Activated CD8-positive, alpha-beta memory T cell treated with anti-CD3 and anti-CD28 coated beads for 36 hours (primary cell): ENCODE measurements at regions not wholly inside any gene's neighbourhood (a gene's known extent, or its start where the extent isn't known, plus 50 kb on each side); places are given as distances from the start of the nearest gene placed in this dataset.
"Not testable (repeated sequence)": the region's sequence is repeated elsewhere in the genome, so short reads cannot be mapped to it uniquely, and the experiment has no call there.

ENCODE experiments used
- CTCF ChIA-PET: fragments of 350-600 bp; sonication (Branson Sonifier 250); formaldehyde crosslinking; loops from one replicate; lab custom pipeline; 2021; ENCODE audit warnings: antibody characterized with exemption; lab: Charles Lee
- POLR2A ChIA-PET: fragments of 350-600 bp; sonication (Branson Sonifier 250); formaldehyde crosslinking; loops from one replicate; lab custom pipeline; 2021; ENCODE audit warnings: antibody characterized with exemption; lab: Charles Lee

DNA sequence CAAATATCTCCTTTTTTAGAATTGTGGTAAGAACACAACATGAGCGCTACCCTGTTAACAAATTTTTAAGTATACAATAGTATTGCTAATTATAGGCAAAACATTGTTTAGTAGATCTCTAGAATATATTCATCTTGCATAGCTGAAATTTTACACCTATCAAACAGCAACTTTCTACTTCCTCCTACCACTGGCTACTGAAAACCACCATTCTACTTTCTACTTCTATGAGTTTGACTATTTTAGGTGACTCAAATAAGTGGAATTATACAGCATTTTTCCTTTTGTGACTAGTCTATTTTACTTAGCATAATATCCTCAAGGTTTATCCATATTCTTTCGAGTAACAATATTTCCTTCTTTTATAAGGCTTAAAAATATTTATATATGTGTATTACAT, 128.4 kb downstream of the FAM76B start:
- CTCF ChIA-PET = no interaction called here
- POLR2A ChIA-PET = no interaction called here

DNA sequence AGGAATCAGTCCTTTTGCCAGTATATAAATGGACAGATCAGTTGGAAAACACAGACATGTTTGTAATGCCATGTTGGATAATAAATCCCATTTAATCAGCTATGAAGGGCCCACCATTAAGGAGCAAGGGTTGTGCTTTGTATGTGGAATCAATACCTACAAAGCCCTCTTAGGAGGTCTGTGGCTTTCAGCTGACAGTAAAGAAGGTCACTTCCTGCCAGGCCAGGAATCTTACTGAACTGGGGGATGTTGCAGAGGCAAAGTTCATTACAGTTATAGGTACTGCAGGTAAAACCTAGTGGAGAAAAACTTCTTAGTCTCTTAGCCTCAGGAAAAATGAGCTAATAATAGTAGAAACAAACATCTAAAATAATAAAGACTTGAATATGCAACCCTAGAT, 129.5 kb downstream of the FAM76B start:
- ChIA-PET POLR2A (no interaction called here), CTCF (no interaction called here)

DNA sequence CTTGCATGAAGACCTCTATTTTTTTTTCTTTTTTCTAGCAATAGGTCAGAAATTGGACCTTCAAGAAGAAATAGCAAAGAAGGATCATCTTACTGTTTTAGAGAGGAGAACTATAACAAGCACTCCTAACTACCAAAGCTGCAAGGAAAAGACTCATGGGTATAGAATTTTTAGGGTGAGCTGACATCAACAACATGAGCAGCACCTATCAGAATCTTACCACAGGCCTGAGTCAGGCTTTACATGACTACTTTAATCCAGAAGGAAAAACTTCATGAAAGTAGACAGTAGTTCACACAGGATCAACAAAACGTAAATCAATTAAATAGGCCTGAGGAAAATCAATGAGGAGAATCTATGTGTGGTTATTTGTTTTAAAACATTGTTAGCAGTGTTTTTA, 130.5 kb downstream of the FAM76B start:
- ChIA-PET CTCF (no interaction called here), POLR2A (no interaction called here)

DNA sequence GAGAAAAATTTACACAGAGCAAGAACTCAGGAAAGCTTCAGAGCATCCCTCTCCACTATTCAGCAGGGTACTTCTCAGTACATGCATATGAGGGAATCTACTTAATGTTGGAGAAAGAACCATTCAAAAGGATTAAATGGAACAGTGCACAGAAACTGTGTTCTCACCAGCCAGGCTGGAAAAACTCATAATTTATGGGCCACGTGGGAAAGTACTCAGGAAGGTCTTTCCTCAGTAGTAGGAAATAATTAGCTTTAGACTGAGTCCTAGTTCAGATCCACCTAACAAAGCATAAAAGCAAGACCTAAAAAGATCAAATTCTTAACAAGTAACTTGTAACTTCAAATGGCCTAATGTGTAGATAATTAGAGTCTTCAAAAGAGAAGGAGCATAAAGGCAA, 134.0 kb downstream of the FAM76B start:
- POLR2A ChIA-PET = no interaction called here
- CTCF ChIA-PET = no interaction called here

DNA sequence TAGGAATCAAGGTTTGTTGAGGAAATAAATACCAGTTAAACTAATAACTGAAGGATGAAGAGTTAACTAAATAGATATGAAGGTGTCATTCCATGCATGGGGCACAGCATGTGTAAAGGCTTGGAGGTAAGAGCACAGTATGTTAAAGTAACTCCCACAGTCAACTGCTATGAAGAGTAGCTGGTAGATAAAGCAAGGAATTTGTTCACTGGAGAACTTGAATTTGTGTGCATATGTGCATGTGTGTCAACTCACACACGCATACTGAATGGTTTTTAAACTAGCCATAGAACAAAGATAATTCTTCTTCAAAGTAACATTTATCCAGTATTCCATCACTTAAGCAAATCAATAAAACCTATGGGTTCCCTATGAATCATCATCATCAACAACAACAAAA, 135.9 kb downstream of the FAM76B start:
- POLR2A ChIA-PET = no interaction called here
- CTCF ChIA-PET = no interaction called here

DNA sequence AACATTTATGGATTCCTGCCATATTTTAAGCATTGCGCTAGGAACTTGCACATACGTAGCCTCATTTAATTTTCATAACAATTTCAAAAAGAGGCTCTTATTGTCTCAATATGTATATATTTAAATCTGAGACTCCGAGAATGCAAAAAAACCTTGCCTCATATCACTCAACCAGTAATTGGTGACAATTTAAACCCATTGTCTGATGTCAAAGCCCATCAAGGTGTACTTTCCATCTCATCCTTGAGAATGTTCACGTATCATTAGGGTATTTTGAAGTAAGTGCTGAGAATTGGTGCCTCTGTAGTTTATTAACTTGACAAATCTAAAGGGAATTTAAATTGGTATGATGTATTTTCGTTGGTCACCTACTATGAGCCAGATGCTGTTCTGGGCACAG, 136.5 kb downstream of the FAM76B start:
- POLR2A ChIA-PET = no interaction called here
- CTCF ChIA-PET = no interaction called here

DNA sequence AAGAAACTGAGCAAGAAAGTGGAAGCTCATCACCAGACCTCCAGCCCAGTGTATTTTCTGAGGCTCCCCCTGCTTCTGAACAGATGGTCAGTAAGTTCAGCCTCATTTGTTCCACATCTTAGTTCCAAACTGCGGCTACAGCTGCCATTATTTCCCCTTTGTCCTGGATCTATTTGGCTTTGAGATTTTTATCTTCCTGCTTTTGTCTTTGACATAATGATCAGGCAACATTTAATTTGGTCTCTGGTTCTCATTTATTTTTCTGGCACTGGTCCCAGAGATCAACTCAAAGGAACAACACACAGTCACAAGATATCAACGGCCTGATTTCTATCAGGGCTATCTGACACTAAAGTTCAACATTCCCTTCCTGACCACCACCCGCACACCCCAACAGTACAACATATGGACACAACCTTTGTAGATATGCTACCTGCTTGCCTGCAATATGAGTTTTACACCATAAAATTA, 137.5 kb downstream of the FAM76B start:
- ChIA-PET CTCF (no interaction called here), POLR2A (no interaction called here)

DNA sequence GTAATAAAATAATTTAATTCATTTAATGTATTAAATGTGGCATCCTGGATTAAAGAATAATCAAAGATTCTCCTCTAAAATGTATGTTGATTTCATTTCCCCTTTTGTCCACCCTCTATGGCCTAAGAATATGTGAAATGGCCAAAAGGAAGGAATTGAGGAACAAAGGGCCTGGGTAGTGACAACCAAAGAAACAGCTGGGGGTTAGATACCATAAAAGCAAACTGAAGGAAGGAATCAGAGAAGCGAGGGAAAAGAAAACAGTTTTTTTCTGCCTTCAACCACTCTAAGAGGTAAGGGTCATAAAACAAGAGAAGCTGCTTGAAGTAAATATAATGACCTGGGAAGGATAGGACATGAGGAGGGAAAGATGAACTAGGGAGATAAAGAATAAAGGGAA, 139.3 kb downstream of the FAM76B start:
- ChIA-PET POLR2A (no interaction called here), CTCF (no interaction called here)

DNA sequence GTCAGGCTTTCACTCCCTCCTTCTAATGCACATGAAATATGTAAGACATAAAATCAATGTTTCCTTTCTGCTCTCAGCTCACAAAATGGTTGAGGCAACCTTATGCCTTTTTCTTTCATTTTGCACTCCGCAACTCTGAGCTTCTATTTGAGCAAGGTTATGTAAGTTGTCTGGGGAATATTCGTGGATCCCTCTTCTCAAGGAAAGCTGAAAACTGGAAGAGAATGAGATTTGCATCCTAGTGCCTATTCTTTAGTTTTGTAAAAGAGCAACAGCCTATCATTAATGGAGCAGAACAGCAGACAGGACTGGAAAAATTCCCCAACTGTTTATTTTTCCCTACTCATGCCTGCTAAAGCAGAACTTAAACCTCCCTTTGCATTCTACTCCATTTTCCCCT, 141.7 kb downstream of the FAM76B start:
- ChIA-PET POLR2A (no interaction called here), CTCF (no interaction called here)

DNA sequence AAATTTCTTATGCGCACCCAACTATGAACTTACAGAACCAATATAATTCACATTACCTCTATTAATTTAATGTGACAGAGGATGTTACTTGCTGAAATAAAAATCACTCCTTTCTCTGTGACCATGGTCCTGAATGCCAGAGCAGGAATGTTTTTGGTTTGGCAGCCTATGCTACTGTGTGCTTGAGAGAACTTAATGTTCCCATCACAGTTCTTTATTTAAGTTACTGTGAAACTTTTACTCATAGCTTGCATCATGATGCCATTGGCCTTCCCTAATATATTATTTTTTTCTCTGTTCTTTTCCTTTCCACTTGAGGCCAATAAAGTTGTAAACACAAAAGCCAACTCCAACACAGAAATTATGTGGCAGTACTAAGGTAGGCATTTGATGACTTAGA, 142.2 kb downstream of the FAM76B start:
- ChIA-PET CTCF (no interaction called here), POLR2A (no interaction called here)

DNA sequence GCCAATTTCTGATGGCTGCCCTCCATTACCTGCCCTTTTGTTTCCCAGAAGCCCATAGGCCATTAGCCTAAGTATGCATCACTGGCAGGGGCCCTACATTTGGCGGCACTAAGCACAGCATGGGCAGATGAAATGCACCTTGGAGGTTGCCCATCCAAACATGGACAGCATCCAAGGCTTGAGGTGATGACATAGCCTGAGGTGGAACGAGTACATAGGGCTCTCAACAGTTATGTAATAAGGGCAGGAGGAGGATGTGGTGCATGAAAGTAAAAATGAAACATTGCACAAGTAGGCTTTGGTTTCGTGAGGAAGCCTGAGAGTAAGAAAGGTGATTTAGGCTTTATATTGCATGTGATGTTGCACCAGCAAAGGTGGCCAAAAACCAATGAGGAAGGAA, 148.1 kb downstream of the FAM76B start:
- ChIA-PET POLR2A (no interaction called here), CTCF (no interaction called here)

DNA sequence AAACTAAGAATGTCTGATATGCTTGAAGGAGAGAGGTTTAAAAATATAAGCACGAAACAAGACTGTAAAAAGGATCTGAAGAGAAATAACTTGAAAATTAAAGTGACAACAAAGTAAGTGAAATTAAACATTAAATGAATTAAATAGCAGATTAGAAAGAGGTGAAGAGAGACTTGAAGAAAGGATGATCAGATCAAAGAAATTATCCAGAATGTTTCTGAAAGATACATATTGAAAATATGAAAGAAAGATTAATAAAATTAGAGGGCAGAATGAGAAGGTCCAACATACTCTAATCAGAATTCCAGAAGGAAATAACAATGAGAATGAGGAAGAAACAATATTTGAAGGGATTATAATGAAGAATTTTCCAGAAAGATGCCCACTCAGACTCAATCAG, 151.1 kb downstream of the FAM76B start:
- POLR2A ChIA-PET = no interaction called here
- CTCF ChIA-PET = no interaction called here

DNA sequence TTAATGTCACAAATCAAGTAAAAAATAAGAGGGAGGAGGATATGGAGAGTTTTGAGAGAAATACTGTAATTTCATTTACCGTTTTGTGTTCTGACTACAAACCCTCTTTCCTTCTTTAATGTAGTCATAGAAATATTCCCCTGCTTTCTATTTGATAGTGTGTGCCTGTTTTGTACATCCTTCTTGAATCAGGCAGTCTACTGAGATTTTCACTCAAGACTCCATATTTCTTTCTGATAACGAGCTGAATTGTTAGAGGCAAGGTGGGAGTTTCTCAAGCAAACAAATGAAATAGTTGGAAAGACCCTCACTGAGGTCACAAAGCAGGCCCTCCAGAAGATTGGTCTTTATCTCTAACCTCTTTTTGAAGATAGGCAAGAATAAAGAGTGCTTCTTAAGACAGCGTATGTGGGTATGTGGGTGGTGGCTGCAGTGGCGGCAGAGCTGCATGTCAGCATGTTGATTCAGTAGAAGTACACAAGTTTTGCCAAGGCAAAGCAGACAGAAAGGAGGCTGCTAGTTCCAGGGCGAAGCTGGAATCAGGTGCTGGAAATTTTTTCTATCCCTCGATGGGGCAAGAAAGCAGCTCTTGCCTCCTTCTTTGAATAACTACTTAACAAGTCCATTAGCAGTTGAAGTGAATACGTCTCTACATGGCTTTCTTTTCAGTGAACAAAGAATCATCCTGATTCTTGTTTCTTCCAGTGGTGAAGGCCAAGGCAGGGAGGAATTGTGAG, 164.2 kb downstream of the FAM76B start:
- POLR2A ChIA-PET = interaction anchor here (0.6 kb wide), 1 partner anchor 471 kb away, joined by 5 read pairs; no protein-coding TSS in a partner anchor

DNA sequence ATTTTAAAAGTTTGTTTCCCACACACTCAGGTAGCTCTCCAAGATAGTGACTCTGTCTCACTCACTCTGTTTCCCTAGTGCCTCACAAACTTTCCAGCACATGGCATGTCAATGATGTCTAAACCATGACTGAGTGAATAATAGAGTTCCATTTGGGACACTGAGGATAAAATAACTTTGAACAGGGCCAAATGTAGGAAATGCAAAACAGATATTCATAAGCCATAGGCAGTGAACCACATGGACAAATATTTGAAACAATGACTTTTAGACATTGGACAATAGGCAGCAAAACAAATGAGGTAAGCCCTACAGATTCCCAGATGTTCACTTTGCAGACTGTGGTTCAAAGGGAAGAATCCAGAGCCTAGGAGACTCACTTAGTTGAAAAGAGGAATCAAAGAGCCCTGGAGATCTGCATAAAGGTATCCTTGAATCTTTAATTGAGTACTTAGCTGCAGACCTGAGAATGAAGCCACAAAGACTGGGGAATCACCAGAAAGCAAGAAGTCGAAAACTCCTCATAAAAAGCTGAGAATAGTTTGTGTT, 173.3 kb downstream of the FAM76B start:
- CTCF ChIA-PET = no interaction called here
- POLR2A ChIA-PET = no interaction called here

More for the DNA sequence above, 164.2 kb downstream of the FAM76B start:
- CTCF ChIA-PET = no interaction called here

DNA sequence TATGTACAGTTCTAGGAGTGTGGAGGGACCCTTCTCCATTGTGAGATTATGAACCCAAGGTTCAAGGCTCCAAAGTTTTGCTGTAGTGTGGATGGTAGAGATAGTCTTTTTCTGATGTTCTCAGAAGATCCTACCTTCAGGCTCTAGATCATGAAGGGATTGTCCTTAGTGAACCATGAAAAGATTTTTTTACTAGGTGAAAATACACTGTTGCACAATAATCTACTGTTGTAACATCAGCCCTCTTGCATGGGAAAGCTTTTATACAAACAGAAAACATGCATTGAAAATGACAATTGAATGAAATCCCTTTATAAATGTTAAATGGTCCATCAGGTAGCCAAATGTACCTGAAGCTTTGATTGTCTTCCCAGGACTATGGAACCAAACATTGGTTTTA, 177.8 kb downstream of the FAM76B start:
- POLR2A ChIA-PET = no interaction called here
- CTCF ChIA-PET = no interaction called here

DNA sequence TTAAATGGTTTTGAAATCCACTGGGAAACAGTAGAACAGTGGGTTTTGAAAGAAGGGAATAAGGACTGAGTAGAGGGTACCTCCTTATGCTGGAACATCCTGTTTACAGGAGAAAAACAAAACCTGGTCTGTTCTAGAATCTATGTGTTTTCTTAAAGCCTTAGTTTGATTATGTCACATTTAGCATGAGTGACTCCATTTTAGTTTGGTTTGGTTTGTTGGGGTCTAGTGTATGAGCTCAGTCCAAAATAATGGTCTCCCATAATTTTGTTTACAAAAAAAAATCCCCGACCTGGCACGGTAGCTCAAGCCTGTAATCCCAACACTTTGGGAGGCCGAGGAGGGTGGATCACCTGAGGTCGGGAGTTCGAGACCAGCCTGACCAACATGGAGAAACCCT, 179.4 kb downstream of the FAM76B start:
- POLR2A ChIA-PET, CTCF ChIA-PET: not testable (repeated sequence)

DNA sequence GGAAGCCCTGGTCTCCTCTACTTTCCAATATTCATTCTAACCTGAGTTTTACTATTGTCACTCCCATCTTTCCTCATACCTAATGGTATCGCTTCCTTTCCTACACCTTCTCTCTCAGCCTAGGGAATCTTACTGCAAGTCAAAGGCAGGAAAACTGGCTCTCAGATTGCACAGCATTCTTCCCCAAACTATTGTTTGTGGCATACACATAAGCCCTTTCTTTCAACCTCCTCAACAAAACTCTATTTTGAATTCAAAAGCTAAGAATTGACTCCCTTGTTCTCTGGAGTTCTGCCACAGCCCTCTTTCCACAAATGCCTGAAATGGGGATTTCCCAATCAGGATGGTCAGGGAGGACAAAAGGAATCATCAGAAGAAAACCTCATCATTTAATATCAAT, 181.5 kb downstream of the FAM76B start:
- CTCF ChIA-PET = no interaction called here
- POLR2A ChIA-PET = no interaction called here

DNA sequence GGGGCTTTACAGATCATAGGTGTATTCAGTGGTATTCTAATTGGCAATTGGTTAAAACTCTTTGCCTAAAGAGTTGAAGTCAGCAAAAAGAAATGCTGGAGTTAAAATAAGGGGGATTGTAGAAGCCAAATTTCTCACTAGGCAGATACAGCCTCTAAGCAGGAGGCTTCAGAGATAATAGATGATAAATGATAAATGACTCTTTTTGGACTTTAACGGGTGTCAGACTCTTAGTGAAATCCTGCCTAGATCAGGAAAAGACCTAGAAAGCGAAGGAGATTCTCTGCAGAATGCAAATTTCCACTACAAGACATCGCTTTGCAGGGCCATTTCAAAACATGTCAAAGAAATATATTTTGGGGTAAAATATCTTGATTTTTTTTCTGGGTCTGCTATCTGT, 182.8 kb downstream of the FAM76B start:
- POLR2A ChIA-PET = no interaction called here
- CTCF ChIA-PET = no interaction called here

DNA sequence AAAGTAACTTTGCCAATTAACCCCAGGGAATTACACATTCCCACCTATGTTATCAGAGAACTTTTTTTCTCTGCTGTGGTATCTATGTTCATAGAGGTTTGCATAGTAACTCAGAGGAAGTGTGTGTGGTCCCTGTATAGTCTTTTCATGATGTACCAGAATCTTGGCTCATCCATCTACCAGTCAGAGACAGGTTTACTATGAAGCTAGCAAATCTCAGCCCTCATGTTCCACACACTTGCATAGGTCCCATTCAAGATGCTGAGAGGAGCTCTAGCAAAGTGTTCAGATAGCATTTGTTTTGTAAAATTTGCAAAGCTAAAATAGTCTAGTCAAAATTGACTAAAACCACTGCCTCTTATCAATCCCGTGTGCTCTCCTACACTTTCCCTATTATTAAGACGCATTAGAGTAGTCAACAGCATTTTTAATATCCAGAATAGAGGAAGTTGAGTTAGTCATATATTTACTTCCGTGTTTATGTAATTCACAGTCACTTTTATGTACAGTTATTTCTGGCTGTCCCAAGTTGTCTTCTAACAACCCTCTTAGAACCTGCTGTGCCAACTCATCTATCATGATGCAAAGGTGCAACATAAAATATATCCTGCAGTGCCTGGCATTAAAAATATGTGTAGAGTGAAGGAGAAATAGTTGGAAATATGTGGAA, 184.2 kb downstream of the FAM76B start:
- CTCF ChIA-PET = no interaction called here
- POLR2A ChIA-PET = no interaction called here

DNA sequence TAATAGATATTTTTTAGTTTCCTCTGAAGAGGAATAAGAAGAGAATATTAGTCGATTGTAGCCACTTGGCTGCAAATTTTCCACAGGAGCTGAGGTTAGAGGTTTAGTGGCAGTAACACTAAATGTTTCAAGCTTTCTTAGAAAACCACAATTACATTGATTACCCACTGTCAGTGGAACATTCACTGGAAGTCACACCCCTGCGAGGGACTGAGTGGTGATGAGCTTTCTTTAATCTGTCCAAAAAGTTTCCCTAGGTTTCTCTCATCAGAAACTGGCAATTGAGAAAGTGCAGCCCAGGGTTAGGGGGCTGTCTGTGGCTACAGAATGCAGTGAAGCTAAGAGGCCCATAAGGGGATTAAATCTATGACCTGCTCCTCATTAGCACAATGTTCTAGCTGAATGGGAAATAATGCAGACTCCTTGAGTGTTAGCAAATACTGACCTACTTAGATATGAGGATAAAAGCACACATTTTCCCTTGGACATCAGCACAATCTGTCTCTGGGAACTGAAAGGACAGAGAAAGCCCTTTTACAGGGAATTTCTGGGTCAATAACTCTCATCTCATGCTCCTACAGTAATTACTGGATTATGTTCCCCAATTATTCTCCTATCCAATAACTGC, 189.5 kb downstream of the FAM76B start:
- CTCF ChIA-PET = no interaction called here
- POLR2A ChIA-PET = interaction anchor here (0.5 to 0.6 kb wide), 2 partner anchors 9 to 65 kb away, joined by 3 read pairs; no protein-coding TSS in a partner anchor
